HAP-1 (cell line): ENCODE measurements at regions not wholly inside any gene's neighbourhood (a gene's known extent, or its start where the extent isn't known, plus 50 kb on each side); places are given as distances from the start of the nearest gene placed in this dataset.

ENCODE experiments used
- DNase-seq, 2 experiments: peaks; one replicate each; pipeline ENCODE4 v3.0.0-alpha.2; 2016 to 2020; ENCODE audit warnings: low spot score in 2 of 2
- H3K27me3 ChIP-seq: fragments of 250-450 bp; sonication (Bioruptor Pico); 2 replicates; pipeline ENCODE4 v1.5.1; 2020; ENCODE audit warnings: low read depth, mild to moderate bottlenecking, moderate library complexity
- H3K36me3 ChIP-seq: fragments of 250-450 bp; sonication (Bioruptor Pico); replicated peaks from 2 replicates; pipeline ENCODE4 v1.5.1; 2020; ENCODE audit warnings: mild to moderate bottlenecking
- H3K4me1 ChIP-seq: fragments of 250-450 bp; sonication (Bioruptor Pico); 2 replicates; pipeline ENCODE4 v1.5.1; 2020; ENCODE audit warnings: mild to moderate bottlenecking
- H3K4me3 ChIP-seq: fragments of 250-450 bp; sonication (Bioruptor Pico); 2 replicates; pipeline ENCODE4 v1.5.1; 2020; ENCODE audit warnings: mild to moderate bottlenecking, moderate library complexity
- H3K9me3 ChIP-seq: fragments of 250-450 bp; sonication (Bioruptor Pico); 2 replicates; pipeline ENCODE4 v1.5.1; 2020; ENCODE audit warnings: mild to moderate bottlenecking, moderate library complexity
- in situ Hi-C: fragments of 300-500 bp; cut with MboI; formaldehyde crosslinking; loops from 3 replicates; pipeline ENCODE4 v1.14.3; 2020; ENCODE audit warnings: low sequenced_read_pairs, inconsistent platforms, mixed read lengths

DNA sequence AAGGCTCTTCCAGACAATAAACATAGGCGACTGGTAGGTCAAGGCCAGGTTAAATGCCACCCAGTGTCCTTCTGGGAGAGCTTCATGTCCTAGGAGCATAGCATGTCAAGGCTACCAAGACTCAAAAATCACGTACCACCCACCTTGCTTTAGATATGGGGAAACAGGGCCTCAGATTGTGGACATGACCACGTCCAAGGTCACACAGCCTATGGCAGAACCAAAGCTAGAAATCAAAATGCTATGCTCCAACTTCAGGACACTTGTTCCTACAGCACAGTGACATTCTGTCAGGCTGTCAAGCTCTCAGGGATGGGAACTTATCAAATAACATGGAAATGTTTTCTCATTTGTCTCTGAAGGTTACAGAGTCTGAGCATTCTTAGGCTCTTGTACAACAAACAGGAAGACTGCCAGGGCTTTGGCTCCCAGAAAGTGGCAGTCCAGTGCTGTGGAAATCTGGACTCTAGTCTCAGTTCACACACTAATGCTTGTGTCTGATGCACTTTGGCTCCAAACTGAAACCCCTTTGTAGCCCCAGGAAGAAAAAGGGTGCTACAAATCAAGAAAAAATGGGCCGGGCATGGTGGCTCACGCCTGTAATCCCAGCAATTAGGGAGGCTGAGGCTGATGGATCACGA is 170.4 kb upstream of the LPP start:
- Histone ChIP-seq H3K9me3 (no peaks in the 10 kb centered on the region), H3K27me3 (no peaks in the 10 kb centered on the region), H3K4me1 (no peaks in the 10 kb centered on the region), H3K4me3 (no peak overlapping the region), H3K36me3 (no peaks in the 10 kb centered on the region)
- in situ Hi-C loops, result no loop called here
- DNase-seq, result no peak

DNA sequence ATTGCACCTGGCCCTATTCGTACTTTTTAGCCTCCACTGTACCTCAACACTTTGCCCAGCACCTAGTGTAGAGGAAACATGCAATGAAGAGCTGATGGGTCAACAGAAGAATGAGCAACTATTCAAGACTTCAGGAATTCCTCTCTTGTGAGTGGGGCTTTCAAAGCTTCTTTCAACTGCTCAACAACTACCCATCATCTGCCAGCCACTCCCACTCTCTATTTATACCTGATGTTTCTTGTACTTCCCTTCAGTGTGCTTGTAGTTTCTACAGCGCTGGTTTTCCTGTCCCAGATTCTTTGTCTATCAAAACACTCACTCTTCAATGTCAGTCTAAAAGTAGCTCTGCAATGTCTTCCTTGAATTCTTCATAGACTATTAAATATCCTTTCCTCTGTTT is 168.3 kb upstream of the LPP start:
- in situ Hi-C loops, result no loop called here
- H3K4me1 ChIP-seq, result peaks cover 12% of the 10 kb centered on the region

DNA sequence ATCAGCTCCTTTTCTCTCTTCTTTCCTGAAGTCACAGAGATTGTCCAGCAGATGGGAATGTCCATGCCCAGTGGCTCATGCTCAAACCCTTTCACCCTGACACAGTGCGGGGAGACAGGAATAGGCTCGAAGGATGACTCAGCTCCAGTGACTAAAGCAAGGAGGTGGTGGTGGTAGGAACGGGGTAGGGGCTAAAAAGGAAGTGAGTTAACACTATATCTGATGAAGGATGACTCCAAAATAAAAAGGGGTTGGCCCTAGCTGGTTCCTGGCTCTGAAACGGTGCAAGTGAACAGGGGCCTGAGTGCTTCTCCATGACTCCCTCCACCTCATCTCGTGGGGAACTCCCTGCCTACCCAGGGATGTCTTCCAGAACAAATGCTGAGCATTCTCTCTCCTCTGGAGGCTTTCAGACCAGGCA is 167.4 kb upstream of the LPP start:
- in situ Hi-C loops, result no loop called here
- DNase-seq, result no peak
- no peaks in the 10 kb centered on the region for H3K36me3 ChIP-seq
- no peak overlapping the region for H3K4me3 ChIP-seq
- no peaks in the 10 kb centered on the region for H3K9me3 ChIP-seq
- peaks cover 12% of the 10 kb centered on the region for H3K4me1 ChIP-seq
- H3K27me3 ChIP-seq, result no peaks in the 10 kb centered on the region

More for the DNA sequence above, 168.3 kb upstream of the LPP start:
- DNase-seq, result no peak
- Histone ChIP-seq H3K27me3 (no peaks in the 10 kb centered on the region), H3K9me3 (no peaks in the 10 kb centered on the region), H3K4me3 (no peak overlapping the region), H3K36me3 (no peaks in the 10 kb centered on the region)

DNA sequence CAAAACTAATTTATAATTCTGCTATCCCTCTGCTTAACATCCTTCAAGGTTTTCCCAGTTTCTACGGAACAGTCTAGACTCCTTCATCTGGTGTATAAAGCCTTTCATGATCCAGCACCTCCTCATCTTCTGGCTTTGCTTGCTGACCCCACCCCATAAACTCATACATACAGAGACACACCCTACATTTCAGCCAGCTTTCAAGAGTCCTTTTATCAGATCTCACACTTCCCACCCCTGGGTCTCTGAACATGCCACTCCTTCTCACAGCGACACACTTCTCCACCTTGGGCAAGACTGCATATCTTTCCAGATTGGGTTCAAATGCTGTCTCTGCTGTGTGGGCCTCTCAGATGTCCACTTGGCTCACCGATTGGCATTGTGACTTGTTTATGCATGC is 166.8 kb upstream of the LPP start:
- DNase-seq, result no peak
- Histone ChIP-seq H3K4me1 (peaks cover 12% of the 10 kb centered on the region), H3K36me3 (no peaks in the 10 kb centered on the region), H3K27me3 (no peaks in the 10 kb centered on the region), H3K4me3 (no peak overlapping the region), H3K9me3 (no peaks in the 10 kb centered on the region)
- in situ Hi-C loops, result no loop called here

DNA sequence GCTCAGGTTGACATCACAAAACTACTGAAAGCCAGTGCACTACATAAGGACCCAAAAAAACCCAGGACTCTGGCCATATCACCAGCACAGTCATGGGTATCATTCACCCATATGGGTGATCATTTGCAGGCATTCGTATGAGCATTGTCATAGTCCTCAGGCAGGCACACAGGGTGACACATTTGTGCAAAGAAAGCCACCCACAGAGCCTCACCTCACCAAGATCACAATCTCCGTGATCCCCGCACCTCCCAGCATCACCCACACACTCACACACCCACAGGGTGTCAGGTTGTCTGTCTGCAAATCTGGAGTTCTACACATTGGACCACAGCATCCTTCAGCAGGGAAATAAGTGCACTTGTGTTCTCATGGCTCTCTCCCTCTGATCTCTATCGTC is 166.0 kb upstream of the LPP start:
- no peaks in the 10 kb centered on the region for H3K36me3 ChIP-seq
- no peaks in the 10 kb centered on the region for H3K27me3 ChIP-seq
- no peak overlapping the region for H3K4me3 ChIP-seq
- no peaks in the 10 kb centered on the region for H3K9me3 ChIP-seq
- H3K4me1 ChIP-seq, result peaks cover 12% of the 10 kb centered on the region
- in situ Hi-C loops, result no loop called here
- DNase-seq, result no peak

DNA sequence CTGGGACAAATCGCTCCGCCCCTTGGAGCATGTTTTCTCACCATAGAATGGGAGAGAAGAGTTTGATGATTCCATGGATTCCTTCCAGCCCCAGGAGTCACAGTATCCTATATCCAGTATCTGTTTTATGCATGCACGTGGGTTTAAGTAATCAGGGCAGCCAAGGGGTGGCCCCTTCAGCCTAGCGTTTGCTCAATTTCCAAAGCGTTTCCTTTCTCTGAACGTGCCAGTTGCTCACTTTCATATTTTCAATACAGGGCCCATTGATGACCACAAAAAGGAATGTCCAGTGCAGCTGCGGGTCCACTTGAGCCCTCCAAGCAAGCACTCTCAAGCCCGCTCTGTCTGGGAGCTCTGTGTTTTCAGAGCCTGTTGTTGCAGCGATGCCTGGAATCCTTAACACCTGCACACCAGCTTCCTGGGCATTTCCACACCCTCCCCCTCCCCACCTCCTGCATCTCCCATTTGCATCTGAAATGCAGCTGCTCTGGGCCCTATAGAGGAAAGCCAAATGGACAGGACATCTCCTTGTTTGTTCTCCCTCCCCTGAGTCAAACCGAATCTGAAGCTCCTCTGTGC is 164.3 kb upstream of the LPP start:
- no peaks in the 10 kb centered on the region for H3K36me3 ChIP-seq
- peak; percentile 55 to 80 for DNase-seq
- H3K9me3 ChIP-seq, result no peaks in the 10 kb centered on the region
- H3K4me3 ChIP-seq, result no peak overlapping the region
- in situ Hi-C loops, result no loop called here
- H3K27me3 ChIP-seq, result no peaks in the 10 kb centered on the region
- H3K4me1 ChIP-seq, result peaks cover 12% of the 10 kb centered on the region

DNA sequence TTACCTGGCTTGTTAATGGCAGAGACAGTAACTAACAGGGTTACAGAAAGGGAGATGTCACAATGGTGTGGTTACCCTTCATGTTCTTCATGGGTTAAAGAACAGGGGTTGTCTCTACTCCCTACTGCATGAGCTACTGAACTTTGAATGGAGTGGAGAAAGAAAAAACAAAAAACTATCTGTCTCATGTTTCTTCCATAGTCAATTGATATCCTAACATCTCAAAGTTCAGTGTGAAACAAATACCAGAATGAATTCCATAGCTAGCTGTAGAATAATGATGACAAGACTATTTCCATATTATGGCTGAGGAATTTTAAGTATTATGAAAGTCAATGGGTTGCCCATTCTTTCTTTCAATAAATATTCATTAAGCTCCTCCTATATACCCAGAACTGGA is 161.3 kb upstream of the LPP start:
- Histone ChIP-seq H3K4me3 (no peak overlapping the region), H3K27me3 (no peaks in the 10 kb centered on the region), H3K4me1 (peaks cover 12% of the 10 kb centered on the region), H3K9me3 (no peaks in the 10 kb centered on the region), H3K36me3 (no peaks in the 10 kb centered on the region)
- in situ Hi-C loops, result no loop called here
- no peak for DNase-seq

DNA sequence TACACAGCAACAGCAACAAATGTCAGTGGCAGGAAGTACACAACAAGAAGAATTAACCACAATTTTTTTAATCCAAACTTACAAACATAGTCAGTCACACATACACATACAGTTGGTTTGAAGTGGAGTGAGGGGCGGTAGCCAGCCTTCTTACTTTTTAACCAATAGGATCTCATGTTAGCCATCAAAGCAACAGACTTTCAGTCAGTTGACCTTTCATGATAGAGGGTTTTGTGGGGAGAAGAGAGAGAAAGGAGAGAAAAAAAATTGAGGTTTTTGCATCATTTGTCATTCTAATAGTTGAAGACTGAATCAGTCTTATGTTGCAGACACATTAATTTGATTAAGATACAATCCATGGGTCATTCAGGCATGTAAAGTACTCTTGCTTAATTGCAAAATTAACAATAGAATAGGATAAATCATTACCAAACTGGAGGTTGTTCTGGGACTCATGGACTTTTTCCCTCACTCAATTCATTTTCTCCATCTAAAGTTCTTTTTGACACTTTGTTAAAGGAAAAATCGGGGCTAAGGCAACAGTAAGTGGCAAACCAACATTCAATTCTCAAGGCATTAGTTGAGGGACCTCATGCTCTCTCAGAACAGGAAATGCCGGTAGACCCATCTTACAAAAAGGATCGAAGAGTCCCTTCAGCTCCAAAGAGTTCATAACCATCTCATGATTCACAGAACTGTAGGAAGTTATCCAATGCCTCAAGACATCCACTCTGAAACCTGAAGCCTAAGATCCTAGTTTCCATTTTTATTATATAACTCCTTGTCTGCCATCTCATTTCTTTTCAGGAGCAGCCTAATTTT is 159.5 kb upstream of the LPP start:
- Histone ChIP-seq H3K36me3 (no peaks in the 10 kb centered on the region), H3K4me1 (peaks cover 19% of the 10 kb centered on the region), H3K27me3 (no peaks in the 10 kb centered on the region), H3K9me3 (no peaks in the 10 kb centered on the region), H3K4me3 (no peak overlapping the region)
- in situ Hi-C loops, result no loop called here
- no peak for DNase-seq

DNA sequence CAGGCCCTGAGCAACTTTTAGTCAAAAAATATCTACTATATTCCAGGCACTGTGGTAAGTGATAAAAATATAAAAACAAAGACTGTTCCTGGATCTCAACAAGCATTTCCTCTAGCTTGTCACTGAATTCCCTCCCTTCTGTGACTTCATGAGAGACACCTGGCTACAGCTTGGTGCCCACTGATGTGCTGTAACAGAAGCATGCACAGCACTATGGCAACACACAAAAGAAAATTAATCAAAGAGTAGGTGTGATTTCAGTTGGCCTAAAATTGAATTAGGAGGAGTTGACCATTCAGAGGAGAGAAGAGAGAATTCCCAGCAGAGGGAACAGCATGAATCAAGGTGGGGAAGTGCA is 158.9 kb upstream of the LPP start:
- in situ Hi-C loops, result no loop called here
- Histone ChIP-seq H3K4me3 (no peak overlapping the region), H3K4me1 (peaks cover 14% of the 10 kb centered on the region)

DNA sequence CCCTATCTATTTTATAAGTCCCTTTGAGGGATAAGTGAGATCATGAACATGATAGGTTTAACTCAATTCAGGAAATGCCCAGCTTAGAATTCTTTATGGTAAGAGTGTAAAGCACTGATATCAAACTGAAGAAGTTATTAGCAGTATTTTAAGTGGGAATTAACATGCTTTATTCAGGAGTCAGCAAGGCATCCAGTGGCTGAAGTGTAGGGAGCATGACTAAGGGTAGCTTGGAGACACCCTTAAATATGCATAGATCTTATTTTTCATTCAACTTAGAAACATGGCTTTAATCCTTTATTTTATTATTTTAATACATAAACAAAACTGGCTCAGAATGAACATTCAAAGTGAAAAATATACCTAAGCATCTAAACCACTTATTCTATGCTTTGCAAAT is 158.3 kb upstream of the LPP start:
- DNase-seq, result no peak
- Histone ChIP-seq H3K4me3 (no peak overlapping the region), H3K4me1 (peaks cover 8% of the 10 kb centered on the region), H3K9me3 (no peaks in the 10 kb centered on the region), H3K27me3 (no peaks in the 10 kb centered on the region), H3K36me3 (no peaks in the 10 kb centered on the region)
- in situ Hi-C loops, result no loop called here

More for the DNA sequence above, 158.9 kb upstream of the LPP start:
- Histone ChIP-seq H3K36me3 (no peaks in the 10 kb centered on the region), H3K9me3 (no peaks in the 10 kb centered on the region), H3K27me3 (no peaks in the 10 kb centered on the region)
- no peak for DNase-seq

DNA sequence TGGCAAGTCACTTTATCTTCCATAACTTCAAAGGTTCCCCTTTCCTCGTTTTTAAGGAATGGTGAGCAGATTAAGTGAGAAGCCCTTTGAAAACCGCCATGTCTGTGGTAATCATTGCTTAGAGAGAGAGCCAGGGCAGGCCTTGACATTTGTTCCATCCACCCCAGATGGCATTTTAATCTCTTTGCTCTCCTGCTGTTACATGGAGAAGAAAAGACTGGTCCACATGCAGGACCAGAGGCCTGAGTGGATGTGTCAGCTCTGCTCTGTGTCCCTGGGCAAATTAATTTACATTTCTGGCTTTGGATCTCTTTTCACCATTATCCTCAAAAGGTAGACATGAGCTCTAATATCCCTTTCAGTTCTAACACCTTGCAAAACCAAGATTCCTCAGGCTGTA is 157.3 kb upstream of the LPP start:
- H3K27me3 ChIP-seq, result no peaks in the 10 kb centered on the region
- no peaks in the 10 kb centered on the region for H3K36me3 ChIP-seq
- no peak for DNase-seq
- in situ Hi-C loops, result no loop called here
- no peak overlapping the region for H3K4me3 ChIP-seq
- no peaks in the 10 kb centered on the region for H3K9me3 ChIP-seq
- peaks cover 8% of the 10 kb centered on the region for H3K4me1 ChIP-seq

DNA sequence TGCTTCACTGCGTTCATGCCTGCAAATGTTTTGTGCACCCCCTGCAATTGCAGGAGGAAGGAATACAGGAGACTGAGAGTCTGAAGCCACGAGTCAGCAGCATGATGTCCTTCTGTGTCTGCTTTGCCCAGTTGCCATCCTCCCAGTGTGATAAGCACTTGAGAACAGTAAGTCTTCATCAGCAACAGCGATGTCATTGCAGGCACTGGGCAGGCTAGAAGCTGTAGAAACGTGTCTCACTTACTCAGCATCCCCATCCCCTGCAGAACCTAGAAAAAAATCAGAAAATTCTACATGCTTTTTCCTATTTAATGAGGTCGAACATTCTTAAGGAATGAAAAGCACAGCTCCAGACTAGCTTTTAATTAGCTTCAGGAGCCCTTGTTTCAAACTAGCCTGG is 156.5 kb upstream of the LPP start:
- Histone ChIP-seq H3K4me3 (no peak overlapping the region), H3K4me1 (peaks cover 8% of the 10 kb centered on the region), H3K27me3 (no peaks in the 10 kb centered on the region), H3K36me3 (no peaks in the 10 kb centered on the region), H3K9me3 (no peaks in the 10 kb centered on the region)
- in situ Hi-C loops, result no loop called here
- no peak for DNase-seq

DNA sequence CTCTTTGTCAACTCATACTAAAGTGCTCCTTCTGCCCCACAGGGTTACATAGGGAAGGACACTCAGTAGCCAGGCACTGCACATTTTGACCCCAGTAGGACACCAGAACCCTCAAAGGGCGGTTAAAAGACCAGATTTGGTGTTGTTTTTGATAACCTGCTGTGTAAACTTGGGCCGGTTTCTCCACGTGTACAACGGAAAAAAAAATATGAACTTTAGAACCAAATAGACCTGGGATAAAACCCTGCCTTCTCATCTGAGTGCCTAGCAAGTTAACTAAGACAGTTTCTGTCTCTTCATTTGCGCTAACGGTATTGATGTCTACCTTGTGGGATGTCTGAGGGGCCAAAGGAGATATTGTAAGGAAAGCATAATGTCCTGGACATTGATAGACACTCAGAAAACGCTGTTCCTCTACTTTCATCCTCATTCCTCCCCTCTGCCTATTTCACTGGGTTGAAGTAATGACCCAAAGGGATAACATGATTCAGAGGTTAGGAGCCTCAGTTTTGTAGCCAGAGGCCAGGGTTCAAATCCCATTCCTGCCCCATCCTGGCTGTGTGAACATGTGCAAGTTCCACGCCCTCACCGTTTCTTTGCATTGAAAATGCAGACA is 155.9 kb upstream of the LPP start:
- in situ Hi-C loops, result no loop called here
- DNase-seq, result no peak

DNA sequence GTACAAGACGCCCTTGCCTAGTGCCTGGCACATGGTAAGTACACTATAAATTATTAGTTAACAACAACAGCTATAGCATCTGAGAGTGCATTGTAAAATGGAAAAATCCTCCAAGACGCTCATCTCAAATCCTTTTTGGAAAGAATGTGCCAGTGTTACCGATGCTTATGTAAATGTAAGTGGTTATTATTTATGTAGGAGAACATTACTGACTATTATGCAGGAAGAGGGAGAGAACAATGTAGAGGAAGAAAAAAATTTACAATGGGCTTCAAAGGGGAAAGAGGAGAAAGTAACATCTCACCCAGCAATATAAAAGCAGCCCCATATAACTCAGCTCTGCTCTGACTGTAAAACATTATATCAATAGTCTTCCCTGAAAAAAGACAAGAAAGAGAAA is 155.3 kb upstream of the LPP start:
- Histone ChIP-seq H3K9me3 (no peaks in the 10 kb centered on the region), H3K36me3 (no peaks in the 10 kb centered on the region), H3K4me1 (peaks cover 8% of the 10 kb centered on the region), H3K27me3 (no peaks in the 10 kb centered on the region), H3K4me3 (no peak overlapping the region)
- DNase-seq, result peak in 1 of 2 experiments; percentile 91
- in situ Hi-C loops, result no loop called here

More for the DNA sequence above, 155.9 kb upstream of the LPP start:
- Histone ChIP-seq H3K4me3 (no peak overlapping the region), H3K4me1 (peaks cover 8% of the 10 kb centered on the region), H3K9me3 (no peaks in the 10 kb centered on the region), H3K27me3 (no peaks in the 10 kb centered on the region), H3K36me3 (no peaks in the 10 kb centered on the region)
